LHCN-M2 (cell line): ENCODE measurements at regions not wholly inside any gene's neighbourhood (a gene's known extent, or its start where the extent isn't known, plus 50 kb on each side); places are given as distances from the start of the nearest gene placed in this dataset.
"Not testable (repeated sequence)": the region's sequence is repeated elsewhere in the genome, so short reads cannot be mapped to it uniquely, and the experiment has no call there.

Source experiments
- DNase-seq: peaks from one replicate; pipeline ENCODE4 v3.0.0-alpha.2; 2012; ENCODE audit warnings: low read depth

- DNase-seq, result no peak
Observed at GRCh38 chr16:22653876-22654275, 143.2 kb downstream of the NPIPB5 start.

- not testable (repeated sequence) for DNase-seq
Observed at GRCh38 chr16:22656573-22656972, 145.9 kb downstream of the NPIPB5 start.

GRCh38 chr16:22659933-22660332 lies 149.2 kb downstream of the NPIPB5 start:
- no peak for DNase-seq

GRCh38 chr16:22660441-22661160 lies 149.9 kb downstream of the NPIPB5 start:
- DNase-seq, result no peak

GRCh38 chr16:22661161-22661647 lies 150.5 kb downstream of the NPIPB5 start:
- no peak for DNase-seq

- DNase-seq, result not testable (repeated sequence)
Observed at GRCh38 chr16:22662958-22663357, 151.0 kb upstream of the HS3ST2 start.

GRCh38 chr16:22663389-22664064 lies 150.4 kb upstream of the HS3ST2 start:
- no peak for DNase-seq

GRCh38 chr16:22664132-22664531 lies 149.8 kb upstream of the HS3ST2 start:
- DNase-seq, result no peak

- DNase-seq, result no peak
Observed at GRCh38 chr16:22664561-22664997, 149.4 kb upstream of the HS3ST2 start.

GRCh38 chr16:22665048-22665797 lies 148.7 kb upstream of the HS3ST2 start:
- no peak for DNase-seq

- DNase-seq, result no peak
Observed at GRCh38 chr16:22665803-22666202, 148.2 kb upstream of the HS3ST2 start.

- no peak for DNase-seq
Observed at GRCh38 chr16:22668318-22668717, 145.6 kb upstream of the HS3ST2 start.

- peak; percentile 48 for DNase-seq
Observed at GRCh38 chr16:22670044-22670536, 143.9 kb upstream of the HS3ST2 start.

- DNase-seq, result peak; percentile 63
Observed at GRCh38 chr16:22670551-22671041, 143.4 kb upstream of the HS3ST2 start.

- peak; percentile 55 for DNase-seq
Observed at GRCh38 chr16:22671301-22672076, 142.5 kb upstream of the HS3ST2 start.

- no peak for DNase-seq
Observed at GRCh38 chr16:22672830-22673210, 141.1 kb upstream of the HS3ST2 start.

- DNase-seq, result no peak
Observed at GRCh38 chr16:22673421-22673831, 140.5 kb upstream of the HS3ST2 start.

- no peak for DNase-seq
Observed at GRCh38 chr16:22674832-22675191, 139.2 kb upstream of the HS3ST2 start.

GRCh38 chr16:22675745-22676540 lies 138.0 kb upstream of the HS3ST2 start:
- no peak for DNase-seq
